CD4-positive, alpha-beta T cell treated with Interleukin-10 for 1 hour (primary cell): ENCODE measurements at regions not wholly inside any gene's neighbourhood (a gene's known extent, or its start where the extent isn't known, plus 50 kb on each side); places are given as distances from the start of the nearest gene placed in this dataset.

ENCODE experiments used
- DNase-seq: peaks from one replicate; pipeline ENCODE4 v3.0.0-alpha.2; 2020

DNA sequence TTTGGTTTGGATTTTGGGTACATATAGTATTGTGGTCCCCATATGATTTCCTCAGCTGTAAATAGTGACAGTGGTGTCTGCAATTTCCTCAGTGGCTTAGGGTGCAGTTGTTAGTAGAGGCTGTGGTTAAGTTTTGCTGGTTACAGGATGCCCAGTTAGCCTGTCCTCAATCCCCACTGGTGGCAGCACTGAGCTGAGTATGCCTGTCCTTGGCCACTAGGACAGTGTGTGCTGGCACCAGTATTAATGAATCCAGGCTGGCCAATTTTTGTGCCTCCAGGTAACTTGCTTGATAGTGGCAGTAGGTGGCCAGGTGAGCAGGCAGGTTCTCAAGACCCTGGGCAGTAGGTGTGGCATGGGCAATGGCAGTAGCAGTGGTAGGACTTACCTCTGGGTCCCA is 973.1 kb downstream of the TMEM182 start:
- no peak for DNase-seq

DNA sequence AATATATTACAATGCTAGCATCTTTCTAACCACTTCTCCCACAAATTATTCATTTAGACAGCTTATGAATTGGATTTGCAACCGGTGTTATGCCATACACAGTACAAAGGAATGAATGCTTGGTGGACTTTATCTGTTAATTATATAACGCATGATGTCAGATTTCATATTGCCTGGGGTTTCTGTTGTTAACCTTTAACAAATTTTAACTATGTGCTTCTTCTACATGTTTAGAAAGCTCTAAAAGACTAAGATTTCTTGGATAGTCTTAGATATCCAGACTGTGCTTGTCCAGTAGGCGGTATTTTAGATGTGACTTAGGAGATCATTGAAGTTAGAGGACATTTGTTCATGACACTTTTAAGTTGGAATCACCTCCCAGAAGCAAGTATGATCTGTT is 976.3 kb downstream of the TMEM182 start:
- no peak for DNase-seq

GRCh38 chr2:103738606-103739005 is 976.8 kb downstream of the TMEM182 start:
- no peak for DNase-seq

DNA sequence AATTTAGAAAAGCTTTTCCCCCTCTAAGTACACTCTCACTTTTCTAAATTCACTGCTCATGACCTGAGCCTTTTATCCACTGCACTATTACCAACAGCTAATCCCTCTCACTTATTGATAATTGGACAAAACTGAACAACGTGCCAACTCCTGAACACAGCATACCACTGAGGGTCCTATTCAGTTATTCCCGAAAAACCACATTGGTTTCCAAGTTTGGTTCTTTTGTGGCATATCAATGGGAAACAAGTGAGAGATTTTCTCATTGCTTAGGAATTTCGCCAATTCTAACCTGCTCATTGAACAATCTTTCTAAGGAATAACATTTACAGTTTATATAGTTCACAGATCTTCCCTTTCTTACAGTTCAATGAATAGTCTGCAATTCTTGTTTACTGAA is 977.4 kb downstream of the TMEM182 start:
- DNase-seq = no peak

GRCh38 chr2:103739921-103740320 is 978.1 kb downstream of the TMEM182 start:
- no peak for DNase-seq

DNA sequence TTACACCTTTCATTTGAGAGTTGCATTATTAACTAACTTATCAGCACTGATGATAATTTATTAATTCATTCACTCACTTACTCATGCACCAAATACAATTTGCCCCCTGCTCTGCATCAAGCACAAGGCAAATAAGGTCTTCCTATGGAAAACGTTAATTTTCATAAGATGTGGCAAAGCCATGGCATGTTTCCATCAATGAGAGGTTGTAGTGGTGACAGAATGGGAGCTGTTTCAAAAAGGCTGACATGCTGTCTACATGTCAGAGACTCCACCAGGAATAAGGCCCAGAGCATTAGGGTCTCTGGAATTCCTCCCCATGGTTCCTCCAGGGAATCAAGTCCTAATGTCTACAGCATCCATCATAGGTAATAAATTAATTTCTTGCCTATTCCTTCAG is 978.8 kb downstream of the TMEM182 start:
- DNase-seq = no peak

DNA sequence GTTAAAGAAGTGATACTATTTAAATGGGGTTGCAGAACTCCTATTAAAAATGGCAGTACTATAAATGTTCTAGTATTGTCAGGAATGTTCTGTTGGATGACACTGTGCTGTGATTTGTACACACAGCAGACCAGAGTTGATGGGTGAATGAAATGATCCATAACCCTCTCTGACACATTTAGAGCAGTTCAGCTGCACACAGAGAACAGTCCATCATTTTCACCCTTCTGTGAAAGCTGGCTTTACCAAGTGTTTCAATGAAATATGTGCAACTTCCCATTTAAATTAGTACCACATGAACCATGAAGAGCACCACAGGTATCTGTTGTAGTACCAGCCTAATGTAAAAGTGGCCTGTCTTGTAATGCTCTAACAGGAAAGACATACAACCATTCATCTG is 981.4 kb downstream of the TMEM182 start:
- no peak for DNase-seq

- no peak for DNase-seq
Measured at GRCh38 chr2:103754530-103754929, 992.7 kb downstream of the TMEM182 start.

DNA sequence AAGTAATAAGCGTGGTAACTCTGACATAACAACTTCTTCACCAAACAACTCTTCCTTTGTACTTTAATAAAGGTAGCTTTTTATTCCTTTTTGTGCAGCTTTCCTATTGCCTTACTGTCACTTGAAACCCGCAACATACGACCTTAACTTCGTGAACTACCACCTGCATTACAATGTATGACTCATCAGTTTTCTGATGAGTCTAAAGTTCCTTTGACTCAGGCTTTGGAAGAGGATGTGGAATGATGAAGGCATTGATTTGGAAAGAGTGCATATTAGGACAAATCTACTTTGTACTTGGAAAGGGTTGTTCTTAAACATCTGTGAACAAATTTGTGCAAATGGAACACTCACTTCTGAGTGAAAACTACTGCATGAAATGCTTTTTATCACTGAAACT is 1012.1 kb downstream of the TMEM182 start:
- DNase-seq = no peak

DNA sequence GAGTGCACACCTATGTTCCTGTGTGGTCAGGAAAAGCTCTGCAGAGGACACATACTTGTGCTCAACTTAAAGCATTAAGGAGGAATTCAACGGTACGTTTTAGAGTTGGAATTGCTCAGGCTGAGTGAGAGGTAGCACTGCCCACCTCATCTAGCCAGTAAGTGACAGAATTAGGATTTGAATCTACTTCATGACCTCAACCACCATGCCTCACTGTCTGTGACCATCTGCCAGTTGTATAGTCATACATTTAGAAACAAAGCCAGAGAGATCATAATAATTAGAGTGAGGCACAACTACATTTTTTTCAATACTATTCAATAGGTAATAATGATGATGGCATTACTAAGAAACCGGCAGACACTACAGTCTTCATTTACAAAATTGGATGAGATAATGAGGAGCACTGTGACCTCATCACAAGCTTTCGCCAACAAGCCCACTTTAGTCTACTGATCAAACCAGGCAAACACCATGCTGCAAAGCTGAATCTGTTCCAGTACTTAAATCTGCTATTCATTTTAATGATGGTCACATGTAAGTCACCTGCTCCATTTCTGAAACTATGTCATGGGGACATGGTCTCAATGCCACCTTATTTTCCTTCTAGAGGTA is 1018.4 kb downstream of the TMEM182 start:
- no peak for DNase-seq

GRCh38 chr2:103781313-103781712 is 1019.5 kb downstream of the TMEM182 start:
- no peak for DNase-seq

DNA sequence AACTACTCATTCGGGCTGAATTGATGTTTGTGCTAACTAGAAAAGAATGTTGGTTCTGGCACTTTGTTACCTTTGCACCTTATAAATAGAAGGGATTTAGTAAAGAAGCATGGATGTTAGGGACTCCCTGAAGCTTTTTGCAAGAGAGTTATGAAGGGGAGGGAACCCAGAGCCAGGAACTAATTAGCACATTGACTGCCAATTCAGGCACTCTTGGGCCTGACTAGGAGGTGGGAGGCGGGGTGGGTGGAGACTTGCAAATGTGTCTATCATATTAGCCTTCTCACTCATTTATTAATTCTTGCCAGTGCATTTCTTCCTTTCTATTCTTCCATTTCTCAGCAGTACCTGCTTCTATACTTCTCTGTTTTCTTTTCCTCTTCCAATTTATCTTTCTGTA is 1022.4 kb downstream of the TMEM182 start:
- DNase-seq = no peak

DNA sequence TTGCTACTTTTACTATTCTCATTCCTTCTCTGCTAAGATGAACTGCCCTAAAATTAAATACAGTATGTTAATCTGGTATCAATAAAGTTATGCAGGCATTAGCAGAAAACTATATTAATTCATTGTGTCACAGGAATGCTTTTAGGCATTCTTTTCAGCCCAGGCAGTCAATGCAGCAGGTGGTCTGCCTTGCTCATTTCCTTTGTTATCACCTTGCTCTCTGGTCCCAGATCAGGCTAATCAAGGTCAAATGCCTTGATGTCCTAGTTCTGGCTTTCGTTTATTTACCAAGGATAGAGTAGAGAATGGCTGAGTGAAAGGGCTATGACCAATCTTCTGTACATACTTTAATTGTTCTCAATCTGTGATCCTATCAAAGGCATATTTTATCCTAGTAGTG is 1023.6 kb downstream of the TMEM182 start:
- DNase-seq = no peak

DNA sequence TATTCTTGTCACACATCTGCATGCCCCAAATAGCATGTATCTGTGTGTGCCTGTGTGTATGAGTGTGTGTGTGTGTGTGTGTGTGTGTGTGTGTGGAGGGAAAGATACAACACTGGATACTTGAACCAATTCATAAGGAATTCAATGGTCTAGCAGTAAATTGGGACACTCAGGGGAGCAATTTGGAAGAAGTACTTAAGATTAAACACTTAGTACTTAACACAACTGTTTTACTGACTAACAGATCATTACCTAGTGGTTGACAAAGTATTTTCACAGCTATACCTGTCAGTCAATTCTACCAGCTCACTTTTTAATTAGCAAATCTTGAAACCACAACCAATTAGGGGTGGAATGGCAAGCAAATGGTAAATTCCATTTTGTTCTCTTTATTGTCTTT is 1024.1 kb downstream of the TMEM182 start:
- DNase-seq = no peak

- no peak for DNase-seq
Measured at GRCh38 chr2:103788389-103788788, 1026.6 kb downstream of the TMEM182 start.

DNA sequence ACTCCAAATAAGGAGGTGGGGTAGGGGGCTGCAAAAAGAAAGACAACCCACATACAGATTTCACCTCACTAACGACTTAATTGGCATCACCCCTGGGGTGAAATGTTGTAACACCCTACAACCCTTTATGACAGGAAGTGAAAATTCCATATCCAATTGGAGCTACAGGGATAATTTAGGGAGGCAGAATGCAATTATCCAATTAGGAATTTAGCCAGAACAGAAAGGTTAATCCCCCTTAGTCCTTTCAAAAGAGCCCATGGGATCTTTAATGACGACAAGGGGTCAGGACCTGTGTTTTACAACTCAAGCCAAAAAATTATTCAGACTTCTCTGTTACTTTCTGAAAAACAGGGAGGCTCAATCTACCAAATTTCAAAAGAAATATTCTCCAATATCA is 1027.1 kb downstream of the TMEM182 start:
- DNase-seq = no peak

DNA sequence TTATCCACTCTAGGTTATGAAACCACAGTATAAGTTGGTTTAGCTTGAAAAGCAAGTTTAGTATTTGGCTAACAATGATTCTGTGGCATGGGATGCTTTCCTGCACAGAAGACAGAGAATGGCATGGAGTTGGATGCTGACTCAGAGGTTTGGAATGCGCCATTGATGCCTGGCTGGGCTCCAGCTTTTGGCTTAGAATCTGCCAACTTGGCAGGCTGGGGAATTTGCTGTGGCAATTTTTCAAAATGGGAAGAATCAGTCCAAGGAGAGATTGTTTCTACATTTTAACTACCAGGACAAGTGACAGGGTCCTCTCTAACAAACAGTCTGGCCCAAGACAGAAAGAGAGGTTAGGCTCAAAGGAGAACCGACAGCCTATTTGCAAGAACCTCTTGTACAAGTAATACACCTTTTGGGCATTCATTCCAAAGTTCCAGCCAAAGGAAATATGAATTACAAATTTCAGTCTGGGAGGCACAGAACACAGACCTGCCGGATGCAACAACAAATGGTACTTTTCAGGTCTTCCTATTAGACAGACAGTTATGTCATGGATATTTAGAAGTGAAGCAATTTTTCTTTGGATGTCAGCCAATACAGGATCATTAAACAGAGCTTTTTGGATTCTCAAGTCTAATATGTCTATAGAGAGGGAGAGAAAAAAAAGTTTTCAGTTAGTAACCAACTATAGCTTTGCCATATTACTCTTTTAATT is 1027.7 kb downstream of the TMEM182 start:
- no peak for DNase-seq

DNA sequence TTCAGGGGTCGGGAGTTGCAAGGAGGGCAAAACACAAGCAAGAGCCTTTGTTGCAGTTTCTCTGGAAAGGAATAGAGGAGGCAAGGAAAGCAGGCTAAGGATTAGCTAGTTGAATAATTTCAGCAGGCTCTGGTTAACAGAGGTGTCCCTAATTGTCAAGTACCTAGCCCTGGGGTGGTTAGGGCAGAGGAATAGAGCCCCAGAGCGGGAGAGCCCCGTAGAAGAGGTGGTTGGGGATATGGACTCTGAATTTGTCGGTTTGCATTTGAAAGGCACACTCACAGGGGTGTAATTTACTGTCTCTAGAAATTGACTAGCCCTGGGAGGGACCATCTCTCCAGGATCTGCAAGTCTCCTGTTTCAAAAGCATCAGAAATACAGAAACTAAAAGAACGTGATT is 1030.2 kb downstream of the TMEM182 start:
- no peak for DNase-seq

- DNase-seq = no peak
Measured at GRCh38 chr2:103798291-103798690, 1036.5 kb downstream of the TMEM182 start.

DNA sequence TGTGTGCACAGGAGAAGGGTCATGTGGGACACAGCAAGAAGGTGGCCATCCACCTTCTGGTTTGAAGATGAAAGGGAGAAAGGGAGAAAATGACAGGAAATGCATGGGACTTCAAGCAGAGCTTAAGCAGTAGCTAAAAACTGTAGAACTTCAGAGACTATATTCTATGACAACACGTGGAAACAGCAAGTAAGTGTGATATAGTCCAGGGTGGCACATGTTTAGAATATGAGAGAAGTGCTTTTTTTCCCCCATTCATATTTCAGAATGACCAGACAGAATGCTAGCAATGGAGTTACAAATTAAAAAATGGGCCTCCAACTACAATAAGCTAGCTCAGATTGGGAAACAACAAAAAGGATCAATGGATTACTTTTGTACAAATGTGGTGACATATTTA is 1042.2 kb downstream of the TMEM182 start:
- DNase-seq = no peak

DNA sequence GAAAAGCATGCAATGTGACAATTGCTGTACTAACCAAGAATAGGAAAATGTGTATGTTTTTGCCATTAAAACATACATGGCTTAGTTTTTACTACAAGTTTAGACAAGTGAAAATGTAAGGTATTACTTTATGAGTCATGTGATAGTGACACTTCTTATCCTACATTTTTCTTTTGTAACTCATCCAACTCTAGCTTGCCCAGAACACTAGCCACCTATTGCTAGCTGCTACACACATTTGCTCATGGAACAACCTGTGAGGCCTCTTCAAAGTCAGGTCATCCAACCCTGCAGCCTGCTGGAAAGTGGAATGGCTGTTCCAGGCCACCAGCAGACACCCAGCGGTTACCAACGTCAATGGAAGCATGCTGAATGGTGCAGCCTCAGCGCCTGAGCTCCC is 1043.9 kb downstream of the TMEM182 start:
- DNase-seq = no peak

GRCh38 chr2:103808814-103809213 is 1045.1 kb upstream of the POU3F3 start:
- DNase-seq = no peak

GRCh38 chr2:103809415-103809814 is 1044.5 kb upstream of the POU3F3 start:
- no peak for DNase-seq

DNA sequence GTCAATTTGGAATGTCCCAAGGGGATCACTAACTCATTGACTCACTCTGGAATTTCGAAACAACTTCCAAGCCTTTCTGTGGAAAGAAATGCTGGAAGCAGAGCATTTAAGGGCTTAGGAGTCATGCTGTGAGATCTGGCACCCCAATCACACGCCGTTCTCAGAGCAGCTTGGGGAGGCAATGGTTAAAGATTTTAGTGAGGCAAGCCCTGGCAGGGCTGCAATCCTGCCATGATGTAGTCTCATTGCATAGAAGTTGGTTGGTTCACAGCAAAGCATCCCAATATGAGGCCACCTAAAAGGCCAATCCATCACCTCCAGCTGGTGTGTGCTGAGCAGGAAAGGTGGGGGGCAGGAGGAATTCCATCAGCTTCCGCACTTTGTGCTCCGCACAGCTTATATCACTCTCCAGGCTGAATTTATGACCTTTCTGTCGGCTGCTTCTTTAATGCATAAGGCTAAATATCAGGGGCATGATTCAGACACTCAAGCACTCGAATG is 1043.9 kb upstream of the POU3F3 start:
- no peak for DNase-seq

GRCh38 chr2:103810875-103811274 is 1043.0 kb upstream of the POU3F3 start:
- DNase-seq = no peak
